ENCODE measurements at regions not wholly inside any gene's neighbourhood (a gene's known extent, or its start where the extent isn't known, plus 50 kb on each side); places are given as distances from the start of the nearest gene placed in this dataset.
"Not testable (repeated sequence)": the region's sequence is repeated elsewhere in the genome, so short reads cannot be mapped to it uniquely, and the experiment has no call there.

DNA sequence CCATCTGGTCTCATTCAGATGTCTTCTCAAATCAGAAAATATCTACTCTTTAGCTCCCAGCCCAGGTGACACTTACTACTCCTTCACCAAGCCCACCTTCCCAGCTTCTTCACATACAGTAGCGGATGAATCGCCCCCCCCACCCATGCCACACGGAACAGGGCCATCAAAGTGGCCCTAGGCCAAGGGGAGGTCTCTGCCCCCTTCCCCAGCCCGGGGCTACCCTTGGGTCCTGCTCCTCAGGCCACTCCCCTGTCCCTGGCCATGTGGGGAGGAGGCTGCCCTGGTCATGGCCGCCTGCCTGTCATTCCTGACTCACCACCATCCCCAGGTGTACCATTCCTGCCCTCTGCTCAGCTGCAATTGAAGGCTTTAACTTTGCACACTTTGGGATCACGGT, 142.8 kb downstream of the NECTIN1 start:
- no peaks in the 10 kb centered on the region for H3K36me3 ChIP-seq (ENCODE audit: control insufficient read depth in 5 of 5, insufficient read depth in 5 of 5, low read length in 5 of 5)
- no peak overlapping the region for H3K4me3 ChIP-seq (ENCODE audit: low read depth in 1 of 5, low read length in 5 of 5)
- peaks cover 0 to 3% (median 0%) of the 10 kb centered on the region in 5 donors for H3K9me3 ChIP-seq (ENCODE audit: control insufficient read depth in 5 of 5, low read length in 5 of 5)
- H3K4me1 ChIP-seq (ENCODE audit: control insufficient read depth in 5 of 5, insufficient read depth in 5 of 5, low read length in 5 of 5), result peaks cover 0 to 18% (median 16%) of the 10 kb centered on the region in 5 donors
- no peak overlapping the region for H3K27ac ChIP-seq (ENCODE audit: low read depth, low read length)
- H3K9ac ChIP-seq (ENCODE audit: low read length in 5 of 5), result no peak overlapping the region
- peaks cover 0 to 20% (median 7%) of the 10 kb centered on the region in 5 donors for H3K27me3 ChIP-seq (ENCODE audit: control insufficient read depth in 5 of 5, insufficient read depth in 4 of 5, low read length in 5 of 5)

DNA sequence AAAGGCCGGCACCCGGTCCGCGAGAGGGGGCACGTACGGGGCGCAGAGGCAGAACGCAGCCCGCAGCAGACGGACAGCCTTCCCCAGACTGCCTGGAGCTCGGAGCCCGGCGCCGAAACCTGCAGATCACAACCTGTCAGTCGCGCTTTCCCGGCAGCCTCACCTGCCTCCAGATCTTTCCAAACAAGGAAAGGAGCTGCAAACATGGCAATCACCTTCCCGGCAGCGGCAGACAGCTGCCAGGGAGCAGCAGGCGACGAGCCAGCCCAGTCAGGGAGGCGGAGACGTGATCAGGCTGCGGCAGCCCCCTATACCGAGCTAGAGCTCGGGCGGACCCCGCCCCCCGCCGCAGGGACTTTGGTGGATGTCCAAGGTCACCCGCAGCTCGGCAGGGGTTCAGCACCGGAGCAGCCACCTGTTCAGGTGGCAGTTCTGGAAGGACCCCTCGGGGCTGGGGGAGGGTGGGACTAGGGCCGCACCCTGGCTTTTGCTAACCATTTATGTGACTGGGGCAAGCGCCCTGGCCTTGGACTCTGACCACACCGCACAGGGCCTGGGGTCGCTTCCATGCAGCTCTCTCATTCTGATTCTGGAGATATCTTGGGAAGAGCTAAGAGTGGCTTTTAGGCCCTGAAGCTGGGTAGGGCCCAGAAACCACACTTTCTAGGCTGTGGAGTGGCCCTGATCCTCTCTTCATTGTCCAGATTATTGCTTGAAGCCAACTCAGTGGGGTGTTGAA, 143.8 kb downstream of the NECTIN1 start:
- H3K27me3 ChIP-seq (ENCODE audit: control insufficient read depth in 5 of 5, insufficient read depth in 4 of 5, low read length in 5 of 5), result peaks cover 0 to 20% (median 7%) of the 10 kb centered on the region in 5 donors
- peaks cover 0 to 3% (median 0%) of the 10 kb centered on the region in 5 donors for H3K9me3 ChIP-seq (ENCODE audit: control insufficient read depth in 5 of 5, low read length in 5 of 5)
- H3K27ac ChIP-seq (ENCODE audit: low read depth, low read length), result no peak overlapping the region
- H3K4me1 ChIP-seq (ENCODE audit: control insufficient read depth in 5 of 5, insufficient read depth in 5 of 5, low read length in 5 of 5), result peaks cover 0 to 18% (median 16%) of the 10 kb centered on the region in 5 donors
- peak overlapping the region in 3 of 5 donors; percentile 38 to 61 (median 54) for H3K4me3 ChIP-seq (ENCODE audit: low read depth in 1 of 5, low read length in 5 of 5)
- peak overlapping the region in 1 of 5 donors; percentile 11 for H3K9ac ChIP-seq (ENCODE audit: low read length in 5 of 5)
- H3K36me3 ChIP-seq (ENCODE audit: control insufficient read depth in 5 of 5, insufficient read depth in 5 of 5, low read length in 5 of 5), result no peaks in the 10 kb centered on the region

DNA sequence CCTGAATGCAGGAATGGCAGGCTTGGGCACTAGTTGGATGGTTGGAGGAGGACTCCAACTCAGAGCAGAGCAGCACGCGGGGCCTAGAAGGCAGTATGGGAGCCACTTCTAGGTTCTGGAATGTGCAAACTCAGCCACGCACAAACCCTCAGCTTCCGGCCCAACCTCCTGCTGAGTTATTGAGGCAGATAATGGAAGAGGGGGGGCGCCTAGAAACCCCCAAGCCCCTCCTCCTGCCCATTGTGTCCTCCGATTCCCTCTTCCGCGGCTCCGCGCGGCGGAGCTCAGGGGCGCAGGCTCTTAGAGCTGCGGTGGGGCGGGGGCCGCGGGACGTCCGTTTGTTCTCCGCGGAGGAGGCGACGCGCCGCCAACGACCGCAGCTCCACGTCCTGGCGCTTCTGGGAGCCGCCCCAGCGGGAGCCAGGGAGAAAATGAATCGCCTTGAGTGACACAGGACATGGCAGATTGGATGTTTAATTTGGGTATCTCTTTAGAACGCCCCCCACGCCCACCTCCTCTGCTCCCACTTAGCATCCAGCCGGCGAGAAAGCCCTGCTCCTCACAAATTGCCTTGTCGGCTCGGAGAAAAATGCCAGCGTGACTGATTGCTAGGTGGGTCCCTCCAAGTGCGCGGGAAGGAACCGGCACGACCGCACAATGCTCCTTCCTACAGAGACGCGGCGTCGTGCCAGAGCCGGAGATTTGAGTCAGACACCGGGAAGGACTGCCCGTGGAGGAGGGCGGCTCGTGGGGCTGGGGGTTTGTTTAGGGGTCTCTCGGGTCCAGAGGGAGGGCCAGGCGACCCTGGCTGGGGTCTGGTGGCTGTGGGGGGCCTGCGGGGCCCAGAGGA, 144.6 kb downstream of the NECTIN1 start:
- H3K4me1 ChIP-seq (ENCODE audit: control insufficient read depth in 5 of 5, insufficient read depth in 5 of 5, low read length in 5 of 5), result peaks cover 0 to 18% (median 16%) of the 10 kb centered on the region in 5 donors
- H3K27ac ChIP-seq (ENCODE audit: low read depth, low read length), result no peak overlapping the region
- peak overlapping the region in 3 of 5 donors; percentile 11 to 56 (median 48) for H3K9ac ChIP-seq (ENCODE audit: low read length in 5 of 5)
- peak overlapping the region; percentile 54 to 72 (median 61) for H3K4me3 ChIP-seq (ENCODE audit: low read depth in 1 of 5, low read length in 5 of 5)
- peaks cover 0 to 20% (median 7%) of the 10 kb centered on the region in 5 donors for H3K27me3 ChIP-seq (ENCODE audit: control insufficient read depth in 5 of 5, insufficient read depth in 4 of 5, low read length in 5 of 5)
- H3K36me3 ChIP-seq (ENCODE audit: control insufficient read depth in 5 of 5, insufficient read depth in 5 of 5, low read length in 5 of 5), result no peaks in the 10 kb centered on the region
- H3K9me3 ChIP-seq (ENCODE audit: control insufficient read depth in 5 of 5, low read length in 5 of 5), result peaks cover 0 to 3% (median 0%) of the 10 kb centered on the region in 5 donors

DNA sequence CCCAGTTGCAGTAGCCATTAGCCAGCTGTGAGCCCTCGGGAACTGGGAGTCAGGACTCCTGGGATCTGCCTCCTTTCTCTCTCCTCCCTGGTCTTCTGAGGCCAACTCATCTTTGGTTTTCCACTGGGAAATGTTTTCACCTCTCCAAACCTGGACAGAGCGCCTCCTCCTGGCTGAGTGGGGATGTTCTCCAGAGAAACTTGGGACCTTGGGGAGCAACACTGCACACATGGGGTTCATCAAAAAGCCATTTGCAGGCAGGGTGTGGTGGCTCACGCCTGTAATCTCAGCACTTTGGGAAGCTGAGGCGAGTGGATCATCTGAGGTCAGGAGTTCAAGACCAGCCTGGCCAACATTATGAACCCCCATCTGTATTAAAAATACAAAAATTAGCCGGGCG, 145.4 kb downstream of the NECTIN1 start:
- Histone ChIP-seq H3K4me1 (ENCODE audit: control insufficient read depth in 5 of 5, insufficient read depth in 5 of 5, low read length in 5 of 5) (peaks cover 0 to 18% (median 16%) of the 10 kb centered on the region in 5 donors), H3K27me3 (ENCODE audit: control insufficient read depth in 5 of 5, insufficient read depth in 4 of 5, low read length in 5 of 5) (peaks cover 0 to 20% (median 7%) of the 10 kb centered on the region in 5 donors), H3K27ac (ENCODE audit: low read depth, low read length) (no peak overlapping the region)

DNA sequence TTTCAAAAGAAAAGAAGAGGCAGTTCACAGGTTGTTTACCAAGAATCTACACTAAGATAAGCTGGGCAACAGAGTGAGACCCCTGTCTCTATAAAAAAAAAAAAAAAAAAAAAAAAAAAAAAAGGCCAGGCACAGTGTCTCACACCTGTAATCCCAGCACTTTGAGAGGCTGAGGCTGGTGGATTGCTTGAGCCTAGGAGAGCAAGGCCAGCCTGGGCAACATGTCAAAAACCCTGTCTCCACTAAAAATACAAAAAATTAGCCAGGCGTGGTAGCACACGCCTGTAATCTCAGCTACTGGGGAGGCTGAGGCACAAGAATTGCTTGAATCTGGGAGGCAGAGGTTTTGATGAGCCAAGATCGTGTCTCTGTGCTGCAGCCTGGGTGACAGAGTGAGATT, 147.6 kb downstream of the NECTIN1 start:
- not testable (repeated sequence) for H3K4me3 ChIP-seq (ENCODE audit: low read depth in 1 of 5, low read length in 5 of 5); H3K36me3 ChIP-seq (ENCODE audit: control insufficient read depth in 5 of 5, insufficient read depth in 5 of 5, low read length in 5 of 5); H3K9me3 ChIP-seq (ENCODE audit: control insufficient read depth in 5 of 5, low read length in 5 of 5); H3K27ac ChIP-seq (ENCODE audit: low read depth, low read length); H3K9ac ChIP-seq (ENCODE audit: low read length in 5 of 5)
- Histone ChIP-seq H3K27me3 (ENCODE audit: control insufficient read depth in 5 of 5, insufficient read depth in 4 of 5, low read length in 5 of 5) (peaks cover 0 to 17% (median 7%) of the 10 kb centered on the region in 5 donors), H3K4me1 (ENCODE audit: control insufficient read depth in 5 of 5, insufficient read depth in 5 of 5, low read length in 5 of 5) (peaks cover 0 to 18% (median 16%) of the 10 kb centered on the region in 5 donors)

More for the DNA sequence above, 145.4 kb downstream of the NECTIN1 start:
- no peak overlapping the region for H3K9ac ChIP-seq (ENCODE audit: low read length in 5 of 5)
- H3K9me3 ChIP-seq (ENCODE audit: control insufficient read depth in 5 of 5, low read length in 5 of 5), result peaks cover 0 to 3% (median 0%) of the 10 kb centered on the region in 5 donors
- no peaks in the 10 kb centered on the region for H3K36me3 ChIP-seq (ENCODE audit: control insufficient read depth in 5 of 5, insufficient read depth in 5 of 5, low read length in 5 of 5)
- H3K4me3 ChIP-seq (ENCODE audit: low read depth in 1 of 5, low read length in 5 of 5), result peak overlapping the region in 1 of 5 donors; percentile 61

DNA sequence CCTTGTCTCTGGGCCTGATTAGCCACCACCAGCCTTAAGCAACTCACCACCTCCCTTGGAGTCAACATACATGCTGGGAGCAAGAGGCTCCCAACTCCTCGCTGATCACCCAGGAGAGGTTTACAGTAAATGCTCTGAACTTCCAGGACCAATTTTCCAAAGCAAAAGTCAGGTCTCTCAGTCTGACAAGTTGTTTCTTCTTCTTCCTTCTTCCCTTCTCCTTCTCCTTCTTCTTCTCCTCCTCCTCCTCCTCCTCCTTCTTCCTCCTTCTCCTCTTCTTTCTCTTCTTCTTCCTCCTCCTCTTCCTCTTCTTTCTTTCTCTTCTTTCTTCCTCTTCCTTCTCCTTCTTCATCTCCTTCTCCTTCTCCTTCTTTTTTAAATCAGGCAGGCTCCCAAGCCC, 148.2 kb downstream of the NECTIN1 start:
- Histone ChIP-seq H3K9ac (ENCODE audit: low read length in 5 of 5) (no peak overlapping the region), H3K36me3 (ENCODE audit: control insufficient read depth in 5 of 5, insufficient read depth in 5 of 5, low read length in 5 of 5) (no peaks in the 10 kb centered on the region), H3K4me3 (ENCODE audit: low read depth in 1 of 5, low read length in 5 of 5) (no peak overlapping the region), H3K4me1 (ENCODE audit: control insufficient read depth in 5 of 5, insufficient read depth in 5 of 5, low read length in 5 of 5) (peaks cover 0 to 18% (median 16%) of the 10 kb centered on the region in 5 donors), H3K27ac (ENCODE audit: low read depth, low read length) (no peak overlapping the region), H3K9me3 (ENCODE audit: control insufficient read depth in 5 of 5, low read length in 5 of 5) (peaks cover 0 to 3% (median 0%) of the 10 kb centered on the region in 5 donors), H3K27me3 (ENCODE audit: control insufficient read depth in 5 of 5, insufficient read depth in 4 of 5, low read length in 5 of 5) (peaks cover 0 to 17% (median 7%) of the 10 kb centered on the region in 5 donors)

DNA sequence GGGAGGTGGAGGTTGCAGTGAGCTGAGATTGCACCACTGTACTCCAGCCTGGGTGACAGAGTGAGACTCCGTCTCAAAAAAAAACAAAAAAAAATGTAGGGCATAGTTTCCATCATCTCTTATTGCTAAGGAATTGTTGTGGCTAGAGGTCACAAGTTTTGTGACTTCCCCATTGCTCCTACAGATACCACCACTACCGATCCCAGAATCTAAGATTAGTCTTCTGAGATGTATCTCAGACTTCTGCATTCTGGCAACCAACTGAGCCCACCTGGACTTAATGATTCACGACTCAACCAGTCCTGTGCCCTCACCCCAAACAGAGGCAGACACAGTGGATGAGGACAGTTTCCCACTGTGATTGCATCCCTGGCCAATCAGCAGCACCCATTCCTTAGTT, 148.9 kb downstream of the NECTIN1 start:
- Histone ChIP-seq H3K9ac (ENCODE audit: low read length in 5 of 5) (no peak overlapping the region), H3K27ac (ENCODE audit: low read depth, low read length) (no peak overlapping the region), H3K36me3 (ENCODE audit: control insufficient read depth in 5 of 5, insufficient read depth in 5 of 5, low read length in 5 of 5) (no peaks in the 10 kb centered on the region)

DNA sequence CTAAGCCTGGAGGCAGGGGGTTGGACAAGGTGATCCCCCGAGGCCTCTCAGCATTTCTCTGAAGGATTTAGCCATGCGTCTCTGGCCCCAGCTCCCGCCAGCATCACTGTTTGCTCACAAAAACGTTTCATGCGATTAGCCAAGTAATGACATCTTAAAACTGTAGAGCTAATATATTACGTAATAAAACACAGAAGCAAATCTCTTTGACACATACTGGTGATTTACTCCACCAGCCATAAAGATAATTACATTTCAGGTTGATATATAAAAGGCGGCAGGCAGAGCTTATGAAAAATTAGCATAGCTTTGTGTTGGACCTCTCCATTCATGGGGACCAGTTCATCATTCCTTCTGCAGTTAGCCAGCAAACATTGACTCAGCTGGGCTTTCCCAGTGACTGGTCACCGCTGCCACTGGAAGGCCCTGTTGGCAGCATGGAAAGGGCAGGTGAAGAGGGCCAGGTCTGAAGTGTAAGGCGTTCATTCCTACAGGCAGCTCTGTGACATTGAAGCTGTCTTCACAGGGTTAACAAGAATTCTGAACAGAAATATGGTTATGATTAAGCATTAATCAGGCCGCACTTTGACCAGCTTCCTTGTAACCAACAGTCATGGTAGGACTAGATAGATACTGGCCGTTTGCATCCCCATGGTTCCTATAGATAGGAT, 150.3 kb downstream of the NECTIN1 start:
- Histone ChIP-seq H3K9me3 (ENCODE audit: control insufficient read depth in 5 of 5, low read length in 5 of 5) (peaks cover 0 to 3% (median 0%) of the 10 kb centered on the region in 5 donors), H3K9ac (ENCODE audit: low read length in 5 of 5) (no peak overlapping the region), H3K27ac (ENCODE audit: low read depth, low read length) (no peak overlapping the region), H3K4me1 (ENCODE audit: control insufficient read depth in 5 of 5, insufficient read depth in 5 of 5, low read length in 5 of 5) (peaks cover 0 to 4% (median 0%) of the 10 kb centered on the region in 5 donors), H3K27me3 (ENCODE audit: control insufficient read depth in 5 of 5, insufficient read depth in 4 of 5, low read length in 5 of 5) (peaks cover 0 to 5% (median 4%) of the 10 kb centered on the region in 5 donors), H3K4me3 (ENCODE audit: low read depth in 1 of 5, low read length in 5 of 5) (no peak overlapping the region), H3K36me3 (ENCODE audit: control insufficient read depth in 5 of 5, insufficient read depth in 5 of 5, low read length in 5 of 5) (no peaks in the 10 kb centered on the region)

More for the DNA sequence above, 148.9 kb downstream of the NECTIN1 start:
- Histone ChIP-seq H3K4me3 (ENCODE audit: low read depth in 1 of 5, low read length in 5 of 5) (no peak overlapping the region), H3K27me3 (ENCODE audit: control insufficient read depth in 5 of 5, insufficient read depth in 4 of 5, low read length in 5 of 5) (peaks cover 0 to 12% (median 6%) of the 10 kb centered on the region in 5 donors), H3K9me3 (ENCODE audit: control insufficient read depth in 5 of 5, low read length in 5 of 5) (peaks cover 0 to 3% (median 0%) of the 10 kb centered on the region in 5 donors), H3K4me1 (ENCODE audit: control insufficient read depth in 5 of 5, insufficient read depth in 5 of 5, low read length in 5 of 5) (peaks cover 0 to 15% (median 13%) of the 10 kb centered on the region in 5 donors)

DNA sequence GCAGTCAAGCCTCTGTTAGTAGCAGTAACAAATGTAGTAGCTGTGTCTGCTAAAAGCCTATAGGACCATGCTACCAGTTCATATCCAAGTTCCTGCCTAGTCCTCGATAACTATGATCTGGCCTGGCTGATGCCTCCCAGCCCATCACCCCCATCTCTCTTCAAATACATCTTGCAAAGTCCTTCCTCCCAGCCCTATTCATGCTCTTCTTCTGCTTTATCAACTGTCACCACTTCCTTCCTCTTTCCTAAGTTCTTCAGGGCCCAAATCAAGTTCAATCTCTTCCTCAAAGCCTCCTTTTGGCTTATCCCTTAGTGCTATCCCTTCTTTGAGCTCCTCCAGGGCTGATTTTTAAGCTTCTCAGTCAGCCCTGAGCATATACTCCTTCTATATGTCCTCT, 150.9 kb upstream of the THY1 start:
- Histone ChIP-seq H3K27ac (ENCODE audit: low read depth, low read length) (no peak overlapping the region), H3K4me3 (ENCODE audit: low read depth in 1 of 5, low read length in 5 of 5) (no peak overlapping the region), H3K9ac (ENCODE audit: low read length in 5 of 5) (no peak overlapping the region), H3K4me1 (ENCODE audit: control insufficient read depth in 5 of 5, insufficient read depth in 5 of 5, low read length in 5 of 5) (peaks cover 0 to 7% (median 4%) of the 10 kb centered on the region in 5 donors), H3K36me3 (ENCODE audit: control insufficient read depth in 5 of 5, insufficient read depth in 5 of 5, low read length in 5 of 5) (no peaks in the 10 kb centered on the region), H3K27me3 (ENCODE audit: control insufficient read depth in 5 of 5, insufficient read depth in 4 of 5, low read length in 5 of 5) (no peaks in the 10 kb centered on the region), H3K9me3 (ENCODE audit: control insufficient read depth in 5 of 5, low read length in 5 of 5) (no peaks in the 10 kb centered on the region)
